ENCODE measurements at regions not wholly inside any gene's neighbourhood (a gene's known extent, or its start where the extent isn't known, plus 50 kb on each side); places are given as distances from the start of the nearest gene placed in this dataset.

DNA sequence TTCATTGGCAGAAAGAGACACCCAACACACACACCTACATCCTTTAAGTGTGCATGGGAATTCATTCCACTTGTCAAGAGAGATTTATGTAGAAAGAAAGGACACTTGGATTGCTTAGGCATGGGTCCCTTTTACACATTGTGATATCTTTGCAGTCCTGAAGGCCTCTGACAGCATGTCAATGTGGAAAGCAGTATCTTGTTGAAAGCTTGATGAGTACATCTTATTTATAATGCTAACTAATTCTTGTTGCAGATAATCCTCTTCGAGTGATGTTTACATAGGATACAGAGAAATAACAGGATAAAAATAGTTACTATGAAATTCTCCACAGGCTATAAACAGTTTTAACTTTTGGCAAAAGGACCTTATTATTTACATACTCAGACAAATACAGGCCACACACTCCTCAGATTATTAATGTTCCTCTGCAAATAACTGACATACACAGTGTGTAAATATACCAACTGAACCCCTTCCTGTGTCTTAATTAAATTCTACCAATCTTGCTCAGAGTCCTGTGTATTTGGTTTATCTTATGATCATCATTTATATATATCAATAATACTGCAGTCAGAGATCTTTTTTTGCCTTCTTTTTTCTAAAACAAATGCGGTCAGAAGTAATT, 111.8 kb upstream of the DIO2 start:
- H3K9ac ChIP-seq: no peak overlapping the region
- H2AFZ ChIP-seq (ENCODE audit: low read depth): no peak overlapping the region
- no peaks in the 10 kb centered on the region for H3K79me2 ChIP-seq (ENCODE audit: insufficient read depth, low read depth)

DNA sequence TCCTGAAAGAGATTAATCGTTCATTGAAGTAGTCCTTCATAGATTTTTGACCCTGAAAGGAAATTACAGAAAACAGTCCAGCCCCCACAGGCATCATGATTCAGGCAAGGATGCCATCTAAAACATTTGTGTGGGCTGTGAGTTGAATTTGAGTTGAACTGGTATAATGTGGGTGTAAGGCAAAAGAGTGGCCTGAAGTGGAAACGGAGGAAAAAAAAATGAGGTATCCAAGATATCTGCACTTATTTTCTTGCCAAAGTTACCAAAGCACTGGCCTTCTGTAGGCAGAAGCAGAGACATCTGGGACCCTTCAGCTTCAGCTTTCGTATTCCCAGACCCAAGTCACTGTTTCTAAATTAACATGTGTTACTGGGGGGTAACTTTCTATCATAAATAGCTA, 105.1 kb upstream of the DIO2 start:
- no peak overlapping the region for H2AFZ ChIP-seq (ENCODE audit: low read depth)
- H3K27me3 ChIP-seq (ENCODE audit: insufficient read depth, low read depth): no peaks in the 10 kb centered on the region
- H3K9ac ChIP-seq: no peak overlapping the region
- no peaks in the 10 kb centered on the region for H4K20me1 ChIP-seq (ENCODE audit: insufficient read depth)
- no peak overlapping the region for H3K4me2 ChIP-seq
- TF ChIP-seq, protein P1, sequence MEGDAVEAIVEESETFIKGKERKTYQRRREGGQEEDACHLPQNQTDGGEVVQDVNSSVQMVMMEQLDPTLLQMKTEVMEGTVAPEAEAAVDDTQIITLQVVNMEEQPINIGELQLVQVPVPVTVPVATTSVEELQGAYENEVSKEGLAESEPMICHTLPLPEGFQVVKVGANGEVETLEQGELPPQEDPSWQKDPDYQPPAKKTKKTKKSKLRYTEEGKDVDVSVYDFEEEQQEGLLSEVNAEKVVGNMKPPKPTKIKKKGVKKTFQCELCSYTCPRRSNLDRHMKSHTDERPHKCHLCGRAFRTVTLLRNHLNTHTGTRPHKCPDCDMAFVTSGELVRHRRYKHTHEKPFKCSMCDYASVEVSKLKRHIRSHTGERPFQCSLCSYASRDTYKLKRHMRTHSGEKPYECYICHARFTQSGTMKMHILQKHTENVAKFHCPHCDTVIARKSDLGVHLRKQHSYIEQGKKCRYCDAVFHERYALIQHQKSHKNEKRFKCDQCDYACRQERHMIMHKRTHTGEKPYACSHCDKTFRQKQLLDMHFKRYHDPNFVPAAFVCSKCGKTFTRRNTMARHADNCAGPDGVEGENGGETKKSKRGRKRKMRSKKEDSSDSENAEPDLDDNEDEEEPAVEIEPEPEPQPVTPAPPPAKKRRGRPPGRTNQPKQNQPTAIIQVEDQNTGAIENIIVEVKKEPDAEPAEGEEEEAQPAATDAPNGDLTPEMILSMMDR (conservative IDR thresholded peaks at IDR 0.05; ENCODE audit: low read depth, low read length): no peak
- H3K27ac ChIP-seq: no peak overlapping the region
- no peaks in the 10 kb centered on the region for H3K36me3 ChIP-seq (ENCODE audit: insufficient read depth)
- no peaks in the 10 kb centered on the region for H3K79me2 ChIP-seq (ENCODE audit: insufficient read depth, low read depth)
- no peaks in the 10 kb centered on the region for H3K4me1 ChIP-seq (ENCODE audit: low read depth, poor library complexity, severe bottlenecking)
- no peak overlapping the region for H3K4me3 ChIP-seq (IDR thresholded peaks at IDR 0.05; ENCODE audit: insufficient read depth, low read depth, low read length)

More for the DNA sequence above, 111.8 kb upstream of the DIO2 start:
- TF ChIP-seq, protein P1 (conservative IDR thresholded peaks at IDR 0.05; ENCODE audit: low read depth, low read length): no peak
- Histone ChIP-seq H3K27ac (no peak overlapping the region), H4K20me1 (ENCODE audit: insufficient read depth) (no peaks in the 10 kb centered on the region), H3K4me1 (ENCODE audit: low read depth, poor library complexity, severe bottlenecking) (no peaks in the 10 kb centered on the region), H3K36me3 (ENCODE audit: insufficient read depth) (no peaks in the 10 kb centered on the region), H3K27me3 (ENCODE audit: insufficient read depth, low read depth) (no peaks in the 10 kb centered on the region), H3K4me2 (no peak overlapping the region), H3K4me3 (IDR thresholded peaks at IDR 0.05; ENCODE audit: insufficient read depth, low read depth, low read length) (no peak overlapping the region)

DNA sequence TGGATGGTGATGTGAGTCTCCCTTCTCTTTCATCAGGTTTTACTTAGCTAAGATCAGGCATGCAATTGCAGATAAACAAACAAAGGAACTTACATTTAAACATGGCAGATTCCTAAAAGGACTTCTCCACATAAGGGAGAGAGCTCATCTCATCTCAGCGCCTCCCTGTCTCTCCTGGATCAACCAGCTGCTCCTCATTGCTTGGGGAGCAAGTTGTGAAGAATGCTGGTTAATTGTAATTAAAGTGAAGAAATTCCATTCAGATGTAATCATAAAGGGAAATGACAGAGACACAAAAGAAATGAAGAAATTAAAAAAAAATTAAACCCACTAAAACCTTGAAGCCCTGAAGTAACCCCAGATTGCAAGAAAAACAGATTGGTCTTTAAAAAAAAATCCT, 104.4 kb upstream of the DIO2 start:
- Histone ChIP-seq H3K36me3 (ENCODE audit: insufficient read depth) (no peaks in the 10 kb centered on the region), H3K27ac (no peak overlapping the region), H3K4me1 (ENCODE audit: low read depth, poor library complexity, severe bottlenecking) (no peaks in the 10 kb centered on the region), H3K79me2 (ENCODE audit: insufficient read depth, low read depth) (no peaks in the 10 kb centered on the region), H2AFZ (ENCODE audit: low read depth) (no peak overlapping the region), H3K9ac (no peak overlapping the region), H3K4me2 (no peak overlapping the region), H3K27me3 (ENCODE audit: insufficient read depth, low read depth) (no peaks in the 10 kb centered on the region), H4K20me1 (ENCODE audit: insufficient read depth) (no peaks in the 10 kb centered on the region), H3K4me3 (IDR thresholded peaks at IDR 0.05; ENCODE audit: insufficient read depth, low read depth, low read length) (no peak overlapping the region)
- TF ChIP-seq, protein P1 (conservative IDR thresholded peaks at IDR 0.05; ENCODE audit: low read depth, low read length): no peak

DNA sequence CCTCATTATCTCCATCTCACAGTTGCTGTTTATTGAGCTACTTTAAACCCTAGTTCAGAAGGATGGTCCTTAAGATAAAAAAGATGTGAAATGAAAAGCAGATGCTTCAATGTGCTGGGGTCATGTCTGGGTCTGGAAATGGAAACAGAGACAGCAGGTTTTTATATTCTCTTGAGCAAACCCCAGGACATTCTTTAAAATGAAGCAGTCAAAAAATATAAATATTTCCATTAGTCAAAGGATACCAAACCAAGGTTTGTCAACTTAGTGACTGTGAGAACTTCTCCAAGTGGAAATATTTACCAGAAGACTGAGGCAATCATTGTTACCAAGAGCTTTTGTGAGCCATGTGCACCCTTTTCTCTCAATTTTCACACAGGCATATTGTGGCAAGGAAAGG, 102.5 kb upstream of the DIO2 start:
- Histone ChIP-seq H3K27me3 (ENCODE audit: insufficient read depth, low read depth) (no peaks in the 10 kb centered on the region), H3K4me1 (ENCODE audit: low read depth, poor library complexity, severe bottlenecking) (no peaks in the 10 kb centered on the region), H4K20me1 (ENCODE audit: insufficient read depth) (no peaks in the 10 kb centered on the region), H3K4me2 (no peak overlapping the region), H3K27ac (no peak overlapping the region), H3K4me3 (IDR thresholded peaks at IDR 0.05; ENCODE audit: insufficient read depth, low read depth, low read length) (no peak overlapping the region), H3K36me3 (ENCODE audit: insufficient read depth) (no peaks in the 10 kb centered on the region), H2AFZ (ENCODE audit: low read depth) (no peak overlapping the region), H3K9ac (no peak overlapping the region), H3K79me2 (ENCODE audit: insufficient read depth, low read depth) (no peaks in the 10 kb centered on the region)
- TF ChIP-seq, protein P1 (conservative IDR thresholded peaks at IDR 0.05; ENCODE audit: low read depth, low read length): no peak
